ENCODE measurements at regions not wholly inside any gene's neighbourhood (a gene's known extent, or its start where the extent isn't known, plus 50 kb on each side); places are given as distances from the start of the nearest gene placed in this dataset.
"Not testable (repeated sequence)": the region's sequence is repeated elsewhere in the genome, so short reads cannot be mapped to it uniquely, and the experiment has no call there.

DNA sequence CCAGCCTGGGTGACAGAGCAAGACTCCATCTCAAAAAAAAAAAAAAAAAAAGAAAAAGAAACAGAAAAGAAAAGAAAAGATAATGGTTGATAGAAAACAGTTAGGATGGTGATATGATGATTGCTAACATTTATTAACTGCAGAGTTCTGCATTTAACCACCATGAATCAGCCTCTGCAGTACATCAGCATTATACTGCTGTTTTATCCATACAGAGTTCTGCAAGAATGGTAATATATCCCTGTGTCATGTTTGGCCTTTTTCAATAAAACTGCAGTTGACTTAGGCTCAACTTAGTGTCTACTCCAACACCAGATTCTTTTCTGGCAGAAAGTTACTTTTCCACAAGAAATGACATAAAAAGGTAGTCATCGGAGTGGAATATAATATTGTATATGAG is 62.6 kb downstream of the DUSP6 start:
- no peak for DNase-seq (ENCODE audit: low read depth in 2 of 2)

DNA sequence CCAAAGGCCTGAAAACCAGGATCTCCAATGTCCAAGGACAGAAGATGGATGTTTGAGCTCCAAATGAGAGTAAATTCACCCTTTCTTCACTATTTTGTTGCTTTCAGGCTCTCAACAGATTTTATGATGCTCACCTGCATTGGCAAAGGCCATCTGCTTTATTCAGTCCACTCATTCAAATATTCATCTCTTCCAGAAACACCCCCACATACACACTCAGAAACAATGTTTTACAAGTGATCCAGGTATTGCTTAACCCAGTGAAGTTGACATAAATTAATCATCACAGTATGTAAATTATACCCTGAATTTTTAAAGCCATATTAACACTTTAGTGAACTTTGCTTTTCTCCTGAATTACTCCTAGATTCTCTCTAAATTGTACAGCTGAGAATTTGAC is 63.3 kb downstream of the DUSP6 start:
- no peak for DNase-seq (ENCODE audit: low read depth in 2 of 2)

GRCh38 chr12:89286501-89286900 is 65.8 kb downstream of the DUSP6 start:
- no peak for DNase-seq (ENCODE audit: low read depth in 2 of 2)

DNA sequence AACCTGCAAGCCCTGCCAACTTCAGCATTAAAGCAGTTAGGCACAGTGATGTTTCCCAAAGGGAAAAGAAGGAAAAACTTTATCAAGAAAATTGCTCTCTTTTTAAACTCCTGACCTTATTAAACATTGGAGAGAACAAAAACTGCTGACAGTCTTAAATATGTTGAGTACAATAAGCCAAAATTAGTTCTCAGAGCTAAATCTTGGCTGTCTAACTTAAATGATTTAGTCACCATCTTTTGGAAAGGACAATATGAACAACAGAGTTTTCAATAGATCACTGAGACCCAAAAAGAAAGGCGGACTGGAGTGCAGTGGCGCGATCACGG is 70.8 kb downstream of the DUSP6 start:
- DNase-seq (ENCODE audit: low read depth in 2 of 2), result no peak

DNA sequence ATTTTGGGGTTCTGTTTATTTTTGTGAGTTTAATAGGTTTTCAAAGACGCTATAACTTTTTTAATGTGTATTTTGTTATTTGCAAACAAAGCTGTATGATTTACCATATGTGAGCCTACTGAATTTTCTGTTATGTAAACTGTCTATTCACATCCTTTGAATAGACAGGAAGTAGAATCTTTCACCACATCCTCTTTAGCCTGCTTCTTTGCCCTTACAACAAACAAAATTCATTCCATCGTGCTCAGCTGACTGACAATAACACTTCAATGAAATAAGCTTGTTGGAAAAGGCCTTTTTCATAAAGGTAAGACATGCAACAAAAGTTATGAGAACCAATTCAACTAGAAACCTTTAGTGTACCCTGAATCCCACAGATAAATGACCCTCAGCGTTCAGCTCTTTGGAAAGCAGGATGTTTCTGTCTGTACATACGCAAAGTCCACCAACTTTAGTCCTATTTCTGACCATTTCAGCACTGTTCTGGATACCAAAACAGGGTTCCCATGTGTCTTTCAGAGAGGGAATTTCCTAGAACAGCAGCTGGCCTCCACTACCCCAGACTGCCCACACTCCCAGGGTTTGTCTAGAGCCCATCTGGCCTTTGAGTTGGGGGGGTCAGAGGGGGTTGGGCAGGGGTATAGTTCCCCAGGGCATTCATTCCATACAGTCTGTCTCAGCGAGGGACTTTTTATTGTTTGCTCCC is 71.3 kb downstream of the DUSP6 start:
- DNase-seq (ENCODE audit: low read depth in 2 of 2), result no peak

DNA sequence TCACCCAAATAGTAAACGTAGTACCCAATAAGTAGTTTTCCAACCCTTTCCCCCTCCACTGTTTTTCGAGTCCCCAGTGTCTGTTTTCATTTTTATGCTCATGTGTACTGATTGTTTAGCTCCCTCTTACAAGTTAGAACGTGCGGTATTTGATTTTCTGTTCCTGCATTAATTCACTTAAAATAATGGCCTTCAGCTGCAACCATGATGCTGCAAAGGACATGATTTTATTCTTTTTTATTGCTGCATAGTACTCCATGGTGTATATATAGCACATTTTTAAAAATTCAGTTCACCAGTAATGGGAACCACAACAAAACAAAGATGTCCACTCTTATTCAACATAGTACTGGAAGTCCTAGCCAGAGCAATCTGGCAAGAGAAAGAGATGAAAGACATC is 72.8 kb downstream of the DUSP6 start:
- no peak for DNase-seq (ENCODE audit: low read depth in 2 of 2)

- no peak for DNase-seq (ENCODE audit: low read depth in 2 of 2)
These were observed 73.4 kb downstream of the DUSP6 start for GRCh38 chr12:89278862-89279261.

DNA sequence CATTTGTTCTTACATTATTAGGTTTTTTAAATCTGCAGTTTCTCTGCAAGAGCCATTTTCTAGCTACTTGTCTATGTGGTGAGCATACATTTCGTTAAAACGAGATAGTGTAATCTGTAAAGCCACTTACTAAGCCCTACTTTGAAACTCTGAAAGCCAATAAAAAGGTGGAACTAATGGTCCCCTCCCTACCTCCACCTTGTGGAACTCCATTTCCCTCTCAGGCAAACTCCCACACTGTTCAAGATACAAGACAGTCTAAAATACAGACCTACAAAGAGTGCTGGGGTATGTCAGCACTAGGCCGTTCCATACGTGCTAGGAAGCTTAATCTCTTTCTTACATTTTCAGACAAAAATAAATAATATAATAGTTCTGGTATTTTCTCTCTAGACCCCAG is 74.1 kb downstream of the DUSP6 start:
- DNase-seq (ENCODE audit: low read depth in 2 of 2), result no peak

GRCh38 chr12:89276860-89277259 is 75.4 kb downstream of the DUSP6 start:
- no peak for DNase-seq (ENCODE audit: low read depth in 2 of 2)

DNA sequence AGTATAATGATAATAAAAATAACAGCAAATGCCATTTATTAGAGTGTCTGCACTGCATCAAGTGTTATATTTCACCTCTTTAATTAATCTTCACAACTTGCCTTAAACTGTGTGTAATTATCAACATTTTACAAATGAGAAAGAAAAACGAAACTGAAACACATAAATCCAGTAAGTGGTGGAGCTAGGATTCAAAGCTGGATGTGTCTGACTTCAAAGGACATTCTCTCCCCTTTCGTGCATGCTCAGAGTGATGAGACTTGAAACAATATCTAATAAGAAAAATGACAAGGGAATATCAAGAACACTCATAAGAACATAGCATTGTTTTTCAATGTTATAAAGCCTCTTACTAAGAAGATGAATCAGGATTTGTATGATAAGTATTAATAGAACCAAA is 78.8 kb downstream of the DUSP6 start:
- no peak for DNase-seq (ENCODE audit: low read depth in 2 of 2)

GRCh38 chr12:89270548-89270947 is 81.8 kb downstream of the DUSP6 start:
- no peak for DNase-seq (ENCODE audit: low read depth in 2 of 2)

DNA sequence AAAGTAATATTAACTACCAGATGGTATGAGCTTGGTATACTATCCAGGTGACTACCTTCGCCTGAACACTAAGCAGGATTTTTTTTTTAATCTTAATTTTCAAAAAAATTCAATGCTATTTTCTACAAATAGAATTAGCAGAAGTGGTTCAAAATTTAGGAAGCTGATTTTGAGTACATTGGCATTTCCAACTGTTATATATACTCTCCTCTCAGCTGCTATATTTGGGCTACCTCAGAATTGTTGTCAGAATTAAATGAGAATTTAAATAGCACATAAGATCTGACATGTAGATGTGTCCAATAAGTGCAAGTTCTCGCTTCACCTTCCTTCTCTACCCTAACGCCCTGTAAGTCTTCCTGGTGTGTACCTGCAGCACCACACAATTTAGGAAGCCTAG is 83.1 kb downstream of the DUSP6 start:
- DNase-seq (ENCODE audit: low read depth in 2 of 2), result no peak

- no peak for DNase-seq (ENCODE audit: low read depth in 2 of 2)
These were observed 84.9 kb downstream of the DUSP6 start for GRCh38 chr12:89267404-89267803.

- not testable (repeated sequence) for DNase-seq (ENCODE audit: low read depth in 2 of 2)
These were observed 85.6 kb downstream of the DUSP6 start for GRCh38 chr12:89266574-89267188.

DNA sequence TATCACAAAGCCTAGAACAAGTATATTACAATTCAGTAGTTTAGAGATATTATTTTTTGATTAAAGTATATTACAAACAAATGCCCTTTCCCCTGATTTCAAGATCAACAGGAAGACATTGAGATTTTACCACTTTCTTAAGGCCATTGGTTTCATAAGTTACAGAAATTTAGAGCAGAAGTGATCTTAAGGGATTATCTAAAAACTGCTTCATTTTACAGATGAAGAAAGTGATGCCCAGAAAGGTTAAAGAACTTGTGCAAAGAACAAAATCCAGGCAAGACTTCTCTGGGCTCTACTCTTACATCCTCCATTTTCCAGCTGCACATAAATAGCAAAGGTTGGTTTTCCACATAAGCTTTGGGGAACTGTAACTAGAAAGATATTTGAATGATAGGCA is 87.5 kb downstream of the DUSP6 start:
- DNase-seq (ENCODE audit: low read depth in 2 of 2), result no peak

DNA sequence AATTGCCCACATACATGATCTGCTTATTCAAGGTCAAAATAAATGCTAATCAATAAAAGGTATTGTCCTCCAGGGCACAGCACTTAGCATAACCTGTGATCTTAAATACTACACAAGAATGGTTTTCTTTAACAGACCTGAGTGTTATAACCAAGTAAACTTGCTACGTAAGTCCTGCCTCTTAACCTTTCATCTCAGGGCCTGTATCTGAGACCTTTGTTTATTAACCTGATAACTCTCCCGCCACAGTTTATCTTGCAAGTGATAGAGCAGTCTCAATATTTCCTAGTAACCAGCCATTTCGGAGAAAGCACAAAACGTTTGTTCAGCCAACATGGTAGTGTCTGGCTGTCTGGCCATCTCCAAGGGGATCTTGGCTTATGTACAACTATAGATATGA is 88.4 kb downstream of the DUSP6 start:
- no peak for DNase-seq (ENCODE audit: low read depth in 2 of 2)

DNA sequence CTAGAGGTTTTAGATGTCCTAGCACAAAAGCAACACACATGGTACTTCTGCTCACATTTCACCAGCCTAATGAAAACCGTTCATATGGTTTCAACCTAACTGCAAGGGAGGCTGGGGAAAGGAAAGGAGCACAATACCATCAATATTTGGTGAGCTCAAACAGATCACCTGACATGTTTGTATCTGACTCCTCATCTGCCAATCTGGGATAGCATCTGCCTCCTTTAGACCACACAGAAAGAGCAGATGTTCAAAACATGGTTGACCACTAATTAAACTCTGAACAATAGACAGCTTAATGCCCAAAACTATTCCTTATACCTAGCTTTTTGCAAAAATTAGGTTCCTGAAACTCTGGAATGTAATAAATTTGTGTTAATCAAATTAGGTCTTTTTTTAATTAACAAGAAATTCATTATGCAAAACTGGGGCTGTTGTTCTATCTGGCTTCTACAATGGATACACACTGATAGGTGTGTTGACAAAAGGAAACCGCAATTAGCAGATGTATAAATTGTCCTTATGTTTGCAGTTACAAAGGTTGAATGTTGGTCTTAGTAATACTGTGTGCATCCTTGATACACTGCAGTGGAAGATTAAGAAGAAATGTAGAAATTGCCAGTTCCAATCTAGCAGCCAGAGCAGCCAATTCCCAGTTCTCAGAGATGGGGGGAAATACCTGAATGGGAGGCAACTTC is 89.3 kb downstream of the DUSP6 start:
- no peak for DNase-seq (ENCODE audit: low read depth in 2 of 2)

DNA sequence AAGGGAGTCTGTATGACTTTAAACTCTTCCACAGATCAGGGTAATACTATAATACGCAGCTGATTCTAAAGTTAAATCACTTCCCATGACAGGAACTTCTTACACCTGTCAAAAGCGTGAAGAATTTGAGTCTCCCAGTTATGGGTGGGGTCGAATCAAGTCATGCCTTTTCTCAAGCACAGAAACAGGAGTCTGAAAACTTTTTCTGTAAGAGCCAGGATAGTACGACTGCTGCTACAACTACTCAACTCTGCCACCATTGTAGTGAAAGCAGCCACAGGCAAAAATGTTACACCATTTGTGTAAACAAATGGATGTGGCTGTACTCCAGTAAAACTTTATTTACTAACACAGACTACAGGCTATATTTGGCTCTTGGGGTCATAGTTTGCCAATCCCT is 90.3 kb downstream of the DUSP6 start:
- DNase-seq (ENCODE audit: low read depth in 2 of 2), result no peak

DNA sequence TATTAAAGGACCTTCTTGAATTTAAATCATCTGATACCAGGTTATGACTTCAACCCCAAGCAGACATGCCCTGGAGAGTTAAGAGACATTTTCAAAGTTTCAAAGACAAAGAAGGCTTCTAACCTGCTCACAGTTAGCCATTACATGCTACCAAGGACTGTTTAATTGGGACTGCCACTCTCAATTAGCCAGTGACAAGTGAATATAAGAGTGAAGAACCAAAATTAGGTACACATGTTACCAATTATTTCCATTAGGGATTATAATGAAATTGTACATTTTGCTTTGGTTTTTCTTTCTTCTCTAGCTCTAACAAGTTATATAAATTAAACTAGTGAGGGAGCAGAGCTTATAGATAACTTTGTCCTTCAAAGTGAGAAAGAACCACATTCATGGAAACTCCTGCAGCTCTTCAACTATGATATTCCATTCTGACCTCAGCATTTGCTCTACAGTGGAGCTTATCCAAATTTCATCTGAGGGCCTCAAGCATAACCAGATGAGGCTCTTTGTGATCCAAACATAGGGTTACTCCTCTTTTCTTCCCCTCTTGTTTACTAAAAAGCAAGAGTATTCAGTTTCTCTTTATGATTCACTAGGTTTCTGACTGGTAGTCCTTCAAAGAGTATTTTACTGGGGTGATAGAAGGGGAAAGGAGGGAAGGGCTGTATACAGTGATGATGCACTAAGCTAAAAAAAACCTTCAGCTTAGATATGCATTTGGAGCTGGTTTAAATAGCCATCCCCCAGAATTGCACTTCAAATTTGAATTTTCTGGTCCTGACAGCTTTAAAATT is 91.3 kb downstream of the DUSP6 start:
- no peak for DNase-seq (ENCODE audit: low read depth in 2 of 2)

GRCh38 chr12:89259821-89260220 is 92.5 kb downstream of the DUSP6 start:
- no peak for DNase-seq (ENCODE audit: low read depth in 2 of 2)

GRCh38 chr12:89258240-89258969 is 93.9 kb downstream of the DUSP6 start:
- no peak for DNase-seq (ENCODE audit: low read depth in 2 of 2)

DNA sequence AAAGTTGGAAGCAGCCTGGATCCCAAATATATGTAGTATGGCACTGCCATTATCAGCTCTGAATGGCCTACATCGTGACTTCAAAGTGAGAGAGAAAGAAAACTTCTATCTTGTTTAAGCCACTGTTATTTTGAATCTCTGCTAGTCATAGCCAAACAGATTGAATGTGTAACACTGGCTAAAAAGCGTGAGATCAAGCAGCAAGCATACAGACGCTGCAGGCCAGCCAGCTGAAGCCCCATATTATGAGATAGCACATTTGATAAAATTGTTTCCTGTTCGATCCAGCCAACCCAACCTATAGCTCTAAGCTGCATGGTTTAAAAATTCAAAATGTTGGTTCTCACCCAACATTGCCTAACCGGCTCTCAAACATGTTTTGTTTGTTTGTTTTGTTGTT is 95.0 kb downstream of the DUSP6 start:
- no peak for DNase-seq (ENCODE audit: low read depth in 2 of 2)
